ENCODE measurements at regions not wholly inside any gene's neighbourhood (a gene's known extent, or its start where the extent isn't known, plus 50 kb on each side); places are given as distances from the start of the nearest gene placed in this dataset.

- no peak for TF ChIP-seq CTCF (conservative IDR thresholded peaks at IDR 0.05 in 1 of 2, IDR thresholded peaks at IDR 0.05 in 1 of 2; ENCODE audit: low read depth in 1 of 2, low read length in 2 of 2)
- TF ChIP-seq EZH2 (IDR thresholded peaks at IDR 0.05; ENCODE audit: low read length, missing control alignments), result no peak
Measured at GRCh38 chr10:44856696-44857095, 54.4 kb upstream of the TMEM72 start.
